Progenitor cell of endocrine pancreas (in vitro differentiated cells): ENCODE measurements at regions not wholly inside any gene's neighbourhood (a gene's known extent, or its start where the extent isn't known, plus 50 kb on each side); places are given as distances from the start of the nearest gene placed in this dataset.

Experiments
- DNase-seq: peaks from one replicate; pipeline ENCODE4 v3.0.0; 2021; ENCODE audit warnings: low spot score; ENCODE audit not compliant: unreplicated experiment
- H3K27ac Mint-ChIP-seq: 2 replicates; pipeline ENCODE4 v1.8.0; 2021; ENCODE audit warnings: mild to moderate bottlenecking, moderate library complexity, mixed read lengths
- H3K27me3 Mint-ChIP-seq: 2 replicates; pipeline ENCODE4 v1.8.0; 2021; ENCODE audit warnings: mixed read lengths
- H3K36me3 Mint-ChIP-seq: 2 replicates; pipeline ENCODE4 v1.8.0; 2022; ENCODE audit warnings: mixed read lengths; ENCODE audit not compliant: insufficient read depth
- H3K4me1 Mint-ChIP-seq: 2 replicates; pipeline ENCODE4 v1.8.0; 2021; ENCODE audit warnings: low read depth, mixed read lengths
- H3K4me3 Mint-ChIP-seq: 2 replicates; pipeline ENCODE4 v1.8.0; 2021; ENCODE audit warnings: low read depth, mild to moderate bottlenecking, moderate library complexity, mixed read lengths
- H3K9me3 Mint-ChIP-seq: 2 replicates; pipeline ENCODE4 v1.8.0; 2021; ENCODE audit warnings: low read depth, mixed read lengths
- TF ChIP-seq, protein P1 (sequence below): fragments of 200-600 bp; sonication (generic); IDR thresholded peaks from one replicate; pipeline ENCODE4 v1.5.0; 2021; ENCODE audit warnings: antibody characterized with exemption, mild to moderate bottlenecking; ENCODE audit not compliant: unreplicated experiment

DNA sequence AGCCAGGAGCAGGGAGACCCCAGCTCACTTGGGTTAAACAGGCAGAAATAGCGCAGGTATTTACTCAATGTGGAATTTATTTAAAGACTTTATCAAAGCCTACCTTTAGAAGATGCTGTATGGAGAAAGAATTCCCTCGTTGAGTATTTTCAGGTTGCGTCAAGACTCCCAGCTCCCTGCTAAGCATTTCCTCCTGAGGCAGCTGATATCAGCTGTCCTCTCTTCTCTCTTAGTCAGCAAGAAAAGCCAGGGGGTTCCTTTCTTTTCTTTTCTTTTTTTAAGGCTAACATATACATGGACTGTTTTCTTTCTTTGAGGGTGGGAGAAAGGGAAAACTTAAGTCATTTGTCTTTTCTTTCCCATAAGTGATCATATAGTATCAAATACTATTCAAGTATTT is 125.8 kb upstream of the POU2AF2 start:
- TF ChIP-seq, protein P1, sequence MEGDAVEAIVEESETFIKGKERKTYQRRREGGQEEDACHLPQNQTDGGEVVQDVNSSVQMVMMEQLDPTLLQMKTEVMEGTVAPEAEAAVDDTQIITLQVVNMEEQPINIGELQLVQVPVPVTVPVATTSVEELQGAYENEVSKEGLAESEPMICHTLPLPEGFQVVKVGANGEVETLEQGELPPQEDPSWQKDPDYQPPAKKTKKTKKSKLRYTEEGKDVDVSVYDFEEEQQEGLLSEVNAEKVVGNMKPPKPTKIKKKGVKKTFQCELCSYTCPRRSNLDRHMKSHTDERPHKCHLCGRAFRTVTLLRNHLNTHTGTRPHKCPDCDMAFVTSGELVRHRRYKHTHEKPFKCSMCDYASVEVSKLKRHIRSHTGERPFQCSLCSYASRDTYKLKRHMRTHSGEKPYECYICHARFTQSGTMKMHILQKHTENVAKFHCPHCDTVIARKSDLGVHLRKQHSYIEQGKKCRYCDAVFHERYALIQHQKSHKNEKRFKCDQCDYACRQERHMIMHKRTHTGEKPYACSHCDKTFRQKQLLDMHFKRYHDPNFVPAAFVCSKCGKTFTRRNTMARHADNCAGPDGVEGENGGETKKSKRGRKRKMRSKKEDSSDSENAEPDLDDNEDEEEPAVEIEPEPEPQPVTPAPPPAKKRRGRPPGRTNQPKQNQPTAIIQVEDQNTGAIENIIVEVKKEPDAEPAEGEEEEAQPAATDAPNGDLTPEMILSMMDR, result no peak
- no peak overlapping the region for H3K4me3 Mint-ChIP-seq
- no peaks in the 10 kb centered on the region for H3K36me3 Mint-ChIP-seq
- H3K27ac Mint-ChIP-seq, result no peak overlapping the region
- no peaks in the 10 kb centered on the region for H3K4me1 Mint-ChIP-seq
- H3K9me3 Mint-ChIP-seq, result no peaks in the 10 kb centered on the region
- H3K27me3 Mint-ChIP-seq, result peaks cover 3% of the 10 kb centered on the region
- no peak for DNase-seq

DNA sequence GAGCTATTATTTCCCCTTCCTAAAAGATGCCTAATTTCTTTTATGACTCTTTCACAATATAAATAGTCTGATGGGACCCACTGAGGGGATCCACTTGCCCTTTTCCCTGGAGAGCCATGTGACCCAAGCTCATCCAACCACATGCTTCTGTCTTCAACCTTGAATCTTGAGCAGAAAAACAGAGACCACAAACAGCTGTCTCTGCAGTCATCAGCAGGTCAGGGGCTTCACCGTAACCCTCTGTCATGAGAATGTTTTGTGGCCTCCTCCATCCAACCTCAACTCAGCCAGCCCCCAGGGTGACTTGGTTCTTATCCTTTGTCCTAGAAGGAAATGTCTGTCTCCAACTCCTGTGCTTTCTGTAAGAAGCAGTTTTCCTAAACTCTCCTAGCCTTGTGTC is 129.6 kb upstream of the POU2AF2 start:
- Mint-ChIP-seq H3K4me1 (no peaks in the 10 kb centered on the region), H3K36me3 (no peaks in the 10 kb centered on the region), H3K4me3 (no peak overlapping the region), H3K27me3 (peaks cover 9% of the 10 kb centered on the region), H3K9me3 (no peaks in the 10 kb centered on the region), H3K27ac (no peak overlapping the region)
- TF ChIP-seq, protein P1, result no peak
- DNase-seq, result no peak

DNA sequence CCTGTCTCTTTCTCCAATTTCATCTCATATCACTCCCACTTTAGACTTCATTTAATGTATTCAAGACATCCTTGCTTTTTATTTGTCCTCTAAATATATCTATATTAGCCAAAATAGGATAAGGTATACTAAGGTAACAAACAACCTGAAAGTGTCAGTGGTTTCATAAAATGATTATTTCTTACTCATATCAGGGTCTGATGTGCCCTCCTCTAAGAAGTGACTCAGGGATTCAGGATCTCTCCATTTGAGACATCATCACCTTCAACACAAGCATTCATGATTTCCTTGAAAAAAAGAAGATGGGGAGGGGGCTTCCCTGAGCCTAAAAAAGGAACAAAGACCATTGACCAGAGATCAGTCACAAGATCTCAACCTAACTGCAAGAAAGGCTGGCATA is 131.4 kb upstream of the POU2AF2 start:
- H3K4me1 Mint-ChIP-seq, result no peaks in the 10 kb centered on the region
- H3K27ac Mint-ChIP-seq, result no peak overlapping the region
- TF ChIP-seq, protein P1, result no peak
- H3K9me3 Mint-ChIP-seq, result no peaks in the 10 kb centered on the region
- H3K27me3 Mint-ChIP-seq, result peaks cover 7% of the 10 kb centered on the region
- no peaks in the 10 kb centered on the region for H3K36me3 Mint-ChIP-seq
- DNase-seq, result no peak
- H3K4me3 Mint-ChIP-seq, result no peak overlapping the region

DNA sequence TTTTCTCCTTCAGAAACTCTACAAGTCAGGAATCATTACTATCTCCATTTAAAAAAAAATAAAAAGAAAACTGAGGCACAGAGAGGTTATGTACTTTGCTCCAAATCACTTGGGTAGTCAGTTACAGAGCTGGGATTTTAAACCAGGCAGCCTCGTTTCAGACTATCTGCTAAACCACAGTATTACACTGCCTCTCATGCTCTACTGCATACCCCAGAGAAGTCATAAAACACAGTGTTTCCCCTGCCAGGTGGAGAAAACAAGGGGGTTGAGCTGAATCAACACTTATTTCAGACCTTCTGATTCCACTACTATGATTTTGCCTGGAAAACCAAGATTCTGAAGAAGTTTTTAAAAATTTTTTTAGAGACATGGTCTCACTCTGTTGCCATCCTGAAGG is 132.9 kb upstream of the POU2AF2 start:
- no peaks in the 10 kb centered on the region for H3K9me3 Mint-ChIP-seq
- H3K4me3 Mint-ChIP-seq, result no peak overlapping the region
- peaks cover 7% of the 10 kb centered on the region for H3K27me3 Mint-ChIP-seq
- TF ChIP-seq, protein P1, result no peak
- H3K27ac Mint-ChIP-seq, result no peak overlapping the region
- no peak for DNase-seq
- no peaks in the 10 kb centered on the region for H3K4me1 Mint-ChIP-seq
- H3K36me3 Mint-ChIP-seq, result no peaks in the 10 kb centered on the region

DNA sequence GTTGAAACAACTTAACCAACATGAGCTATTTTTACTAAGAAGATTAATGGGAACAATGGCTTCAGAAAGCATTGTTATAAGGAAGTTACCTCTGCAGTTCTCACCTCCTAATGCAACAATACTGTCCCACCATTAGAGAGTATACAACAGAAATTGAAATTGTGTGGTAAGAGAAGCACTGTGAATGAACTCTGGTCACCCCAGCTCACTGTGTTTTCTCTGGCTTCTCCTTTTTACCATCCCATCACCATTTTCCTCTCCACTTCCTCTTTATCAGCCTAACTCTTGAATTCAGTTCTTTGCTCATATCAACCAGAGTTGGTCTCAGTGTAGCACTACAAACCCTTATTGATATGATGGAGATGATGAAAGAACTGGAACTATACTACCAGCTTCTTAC is 138.0 kb upstream of the POU2AF2 start:
- Mint-ChIP-seq H3K4me3 (no peak overlapping the region), H3K9me3 (no peaks in the 10 kb centered on the region), H3K27me3 (peaks cover 6% of the 10 kb centered on the region), H3K27ac (no peak overlapping the region), H3K4me1 (peaks cover 2% of the 10 kb centered on the region), H3K36me3 (no peaks in the 10 kb centered on the region)
- TF ChIP-seq, protein P1, result no peak
- no peak for DNase-seq
